ENCODE measurements at regions not wholly inside any gene's neighbourhood (a gene's known extent, or its start where the extent isn't known, plus 50 kb on each side); places are given as distances from the start of the nearest gene placed in this dataset.

DNA sequence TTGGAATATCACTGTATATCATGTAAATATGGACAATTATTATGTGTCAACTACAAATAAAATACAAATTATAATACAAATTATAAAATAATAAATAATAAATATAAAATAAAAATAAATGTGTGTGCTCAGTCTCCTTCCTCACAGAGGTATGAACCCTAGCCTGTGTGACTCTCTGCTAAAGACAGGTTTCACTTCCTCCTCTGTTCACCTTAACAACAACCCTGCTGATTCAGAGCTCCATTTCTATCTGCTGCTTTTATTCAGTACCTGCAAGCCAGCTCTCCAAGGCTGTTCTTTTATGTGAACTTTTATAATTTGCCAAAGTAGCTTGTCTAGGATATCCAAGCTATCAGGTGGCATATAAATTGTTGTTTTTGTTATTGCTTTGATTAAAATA lies 610.7 kb upstream of the GRM7 start:
- TF ChIP-seq, protein P1, sequence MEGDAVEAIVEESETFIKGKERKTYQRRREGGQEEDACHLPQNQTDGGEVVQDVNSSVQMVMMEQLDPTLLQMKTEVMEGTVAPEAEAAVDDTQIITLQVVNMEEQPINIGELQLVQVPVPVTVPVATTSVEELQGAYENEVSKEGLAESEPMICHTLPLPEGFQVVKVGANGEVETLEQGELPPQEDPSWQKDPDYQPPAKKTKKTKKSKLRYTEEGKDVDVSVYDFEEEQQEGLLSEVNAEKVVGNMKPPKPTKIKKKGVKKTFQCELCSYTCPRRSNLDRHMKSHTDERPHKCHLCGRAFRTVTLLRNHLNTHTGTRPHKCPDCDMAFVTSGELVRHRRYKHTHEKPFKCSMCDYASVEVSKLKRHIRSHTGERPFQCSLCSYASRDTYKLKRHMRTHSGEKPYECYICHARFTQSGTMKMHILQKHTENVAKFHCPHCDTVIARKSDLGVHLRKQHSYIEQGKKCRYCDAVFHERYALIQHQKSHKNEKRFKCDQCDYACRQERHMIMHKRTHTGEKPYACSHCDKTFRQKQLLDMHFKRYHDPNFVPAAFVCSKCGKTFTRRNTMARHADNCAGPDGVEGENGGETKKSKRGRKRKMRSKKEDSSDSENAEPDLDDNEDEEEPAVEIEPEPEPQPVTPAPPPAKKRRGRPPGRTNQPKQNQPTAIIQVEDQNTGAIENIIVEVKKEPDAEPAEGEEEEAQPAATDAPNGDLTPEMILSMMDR (IDR thresholded peaks at IDR 0.05), result no peak
- no peak for TF ChIP-seq EP300 (IDR thresholded peaks at IDR 0.05)
